GDM1 (cell line): ENCODE measurements at regions not wholly inside any gene's neighbourhood (a gene's known extent, or its start where the extent isn't known, plus 50 kb on each side); places are given as distances from the start of the nearest gene placed in this dataset.

Experiments
- DNase-seq: peaks from one replicate; lab custom pipeline; 2025; lab: John Stamatoyannopoulos, UW

GRCh38 chr16:63100082-63100481, 1063.8 kb upstream of the CDH8 start:
- DNase-seq, result no peak

- no peak for DNase-seq
Measured at GRCh38 chr16:63096857-63097256, 1060.6 kb upstream of the CDH8 start.

GRCh38 chr16:63092736-63093135, 1056.5 kb upstream of the CDH8 start:
- DNase-seq, result no peak

GRCh38 chr16:63082101-63082500, 1045.9 kb upstream of the CDH8 start:
- DNase-seq, result no peak

- no peak for DNase-seq
Measured at GRCh38 chr16:63080746-63081145, 1044.5 kb upstream of the CDH8 start.

GRCh38 chr16:63069047-63069446, 1032.8 kb upstream of the CDH8 start:
- no peak for DNase-seq

- no peak for DNase-seq
Measured at GRCh38 chr16:63067141-63067540, 1030.9 kb upstream of the CDH8 start.

GRCh38 chr16:63066552-63066951, 1030.3 kb upstream of the CDH8 start:
- DNase-seq, result no peak

- DNase-seq, result no peak
Measured at GRCh38 chr16:63061319-63061718, 1025.1 kb upstream of the CDH8 start.

GRCh38 chr16:63059676-63060075, 1023.4 kb upstream of the CDH8 start:
- no peak for DNase-seq

- DNase-seq, result no peak
Measured at GRCh38 chr16:63057341-63057740, 1021.1 kb upstream of the CDH8 start.

- DNase-seq, result no peak
Measured at GRCh38 chr16:63050391-63050790, 1014.2 kb upstream of the CDH8 start.

GRCh38 chr16:63038397-63039106, 1002.3 kb upstream of the CDH8 start:
- no peak for DNase-seq

- no peak for DNase-seq
Measured at GRCh38 chr16:63037761-63038396, 1001.6 kb upstream of the CDH8 start.

- no peak for DNase-seq
Measured at GRCh38 chr16:63018581-63019223, 982.5 kb upstream of the CDH8 start.

GRCh38 chr16:63008688-63009087, 972.5 kb upstream of the CDH8 start:
- no peak for DNase-seq

GRCh38 chr16:63005356-63005755, 969.1 kb upstream of the CDH8 start:
- no peak for DNase-seq

GRCh38 chr16:62989480-62989879, 953.2 kb upstream of the CDH8 start:
- no peak for DNase-seq

- DNase-seq, result no peak
Measured at GRCh38 chr16:62985722-62986121, 949.5 kb upstream of the CDH8 start.

GRCh38 chr16:62978451-62978850, 942.2 kb upstream of the CDH8 start:
- no peak for DNase-seq

GRCh38 chr16:62977876-62978275, 941.6 kb upstream of the CDH8 start:
- DNase-seq, result no peak

- no peak for DNase-seq
Measured at GRCh38 chr16:62974424-62974823, 938.2 kb upstream of the CDH8 start.

GRCh38 chr16:62970851-62971250, 934.6 kb upstream of the CDH8 start:
- DNase-seq, result no peak
